ENCODE measurements at regions not wholly inside any gene's neighbourhood (a gene's known extent, or its start where the extent isn't known, plus 50 kb on each side); places are given as distances from the start of the nearest gene placed in this dataset.

DNA sequence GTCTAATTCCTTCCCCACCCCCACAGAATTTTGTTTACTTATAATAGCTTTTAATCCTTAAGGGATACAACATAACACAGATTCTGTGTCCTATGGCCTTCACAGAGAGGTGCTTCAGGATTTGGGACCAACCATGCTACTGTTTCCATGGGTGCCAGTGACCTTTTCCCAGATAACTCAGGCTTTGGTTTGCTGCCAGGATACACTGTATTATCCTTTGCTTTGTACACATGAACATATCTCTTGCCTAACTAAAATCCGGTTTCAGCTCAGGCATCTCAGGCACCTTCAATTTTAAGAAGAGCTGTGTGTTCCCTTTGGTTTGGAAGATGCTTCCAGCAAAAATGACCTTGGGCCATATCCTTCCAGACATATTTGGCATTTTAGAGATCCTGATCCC lies 428.4 kb upstream of the CDH5 start:
- no peak for TF ChIP-seq POLR2A (IDR thresholded peaks at IDR 0.05)
- TF ChIP-seq, protein P1, sequence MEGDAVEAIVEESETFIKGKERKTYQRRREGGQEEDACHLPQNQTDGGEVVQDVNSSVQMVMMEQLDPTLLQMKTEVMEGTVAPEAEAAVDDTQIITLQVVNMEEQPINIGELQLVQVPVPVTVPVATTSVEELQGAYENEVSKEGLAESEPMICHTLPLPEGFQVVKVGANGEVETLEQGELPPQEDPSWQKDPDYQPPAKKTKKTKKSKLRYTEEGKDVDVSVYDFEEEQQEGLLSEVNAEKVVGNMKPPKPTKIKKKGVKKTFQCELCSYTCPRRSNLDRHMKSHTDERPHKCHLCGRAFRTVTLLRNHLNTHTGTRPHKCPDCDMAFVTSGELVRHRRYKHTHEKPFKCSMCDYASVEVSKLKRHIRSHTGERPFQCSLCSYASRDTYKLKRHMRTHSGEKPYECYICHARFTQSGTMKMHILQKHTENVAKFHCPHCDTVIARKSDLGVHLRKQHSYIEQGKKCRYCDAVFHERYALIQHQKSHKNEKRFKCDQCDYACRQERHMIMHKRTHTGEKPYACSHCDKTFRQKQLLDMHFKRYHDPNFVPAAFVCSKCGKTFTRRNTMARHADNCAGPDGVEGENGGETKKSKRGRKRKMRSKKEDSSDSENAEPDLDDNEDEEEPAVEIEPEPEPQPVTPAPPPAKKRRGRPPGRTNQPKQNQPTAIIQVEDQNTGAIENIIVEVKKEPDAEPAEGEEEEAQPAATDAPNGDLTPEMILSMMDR (IDR thresholded peaks at IDR 0.05), result no peak
